HG02759 (cell line): ENCODE measurements at regions not wholly inside any gene's neighbourhood (a gene's known extent, or its start where the extent isn't known, plus 50 kb on each side); places are given as distances from the start of the nearest gene placed in this dataset.

Source experiments
- ATAC-seq: cut with Tn5 transposase; IDR thresholded peaks from one replicate; pipeline ENCODE4 v1.9.1; 2021; ENCODE audit warnings: mild to moderate bottlenecking, moderate library complexity; ENCODE audit not compliant: unreplicated experiment

GRCh38 chr5:60382716-60383115, 317.2 kb downstream of the DEPDC1B start:
- ATAC-seq, result peak; percentile 53

- no peak for ATAC-seq
These were observed 320.1 kb downstream of the DEPDC1B start for GRCh38 chr5:60379907-60380306.

DNA sequence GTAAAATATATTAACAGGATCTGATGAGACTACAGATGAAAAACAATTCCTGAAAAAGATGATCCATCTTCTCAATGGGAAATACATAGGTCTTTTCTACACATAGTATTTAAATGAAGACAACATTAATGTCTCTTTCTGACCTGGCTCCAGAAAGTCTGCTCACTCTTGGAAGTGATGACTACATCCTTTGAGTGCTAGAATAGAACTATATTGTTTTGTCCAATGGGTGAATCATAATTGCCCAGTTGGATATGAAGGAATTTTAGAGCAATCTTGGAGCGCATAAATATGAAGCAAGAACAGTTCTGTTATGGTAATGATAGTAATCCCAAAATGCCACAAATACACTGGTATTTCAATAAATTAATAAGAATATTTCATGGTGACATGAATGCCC, 322.1 kb downstream of the DEPDC1B start:
- no peak for ATAC-seq

DNA sequence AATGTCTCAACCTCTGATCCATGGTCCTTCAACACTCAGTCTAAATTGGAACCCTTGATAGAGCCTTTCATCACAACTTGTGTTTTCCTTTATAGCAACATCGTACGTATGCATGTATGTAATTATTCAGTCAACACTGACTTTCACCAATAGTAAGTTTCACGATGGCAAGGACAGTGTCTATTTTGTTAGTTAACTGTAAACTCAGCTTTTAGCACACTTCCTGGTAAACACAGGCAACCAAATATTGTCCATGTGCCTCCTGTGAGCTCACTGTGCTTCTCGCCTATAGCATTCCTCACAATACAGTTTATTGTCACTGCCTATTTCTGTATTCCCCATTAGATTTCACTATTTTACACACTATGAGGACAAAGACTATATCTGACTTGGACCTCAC, 323.1 kb downstream of the DEPDC1B start:
- ATAC-seq, result no peak

GRCh38 chr5:60374409-60374808, 325.6 kb downstream of the DEPDC1B start:
- no peak for ATAC-seq

DNA sequence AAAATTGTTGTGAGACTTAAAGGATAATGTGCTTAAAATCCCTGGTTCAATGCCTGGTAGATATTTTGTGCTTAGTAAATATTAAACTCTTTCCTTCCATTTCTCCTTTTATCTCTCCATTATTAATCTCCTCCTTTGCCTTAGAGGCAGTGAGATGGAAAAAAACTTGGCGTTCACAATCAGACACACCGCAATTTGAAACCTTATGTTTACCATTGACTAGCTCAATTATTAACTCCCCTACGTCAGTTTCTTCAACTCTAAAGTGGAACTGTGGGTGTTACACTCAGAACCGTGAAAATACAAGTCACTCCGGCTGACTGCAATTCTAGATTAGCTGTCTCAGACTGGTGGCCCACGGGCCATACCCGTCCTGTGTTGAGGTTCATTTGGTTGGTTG, 327.2 kb downstream of the DEPDC1B start:
- no peak for ATAC-seq

- ATAC-seq, result no peak
These were observed 328.9 kb downstream of the DEPDC1B start for GRCh38 chr5:60371065-60371464.

DNA sequence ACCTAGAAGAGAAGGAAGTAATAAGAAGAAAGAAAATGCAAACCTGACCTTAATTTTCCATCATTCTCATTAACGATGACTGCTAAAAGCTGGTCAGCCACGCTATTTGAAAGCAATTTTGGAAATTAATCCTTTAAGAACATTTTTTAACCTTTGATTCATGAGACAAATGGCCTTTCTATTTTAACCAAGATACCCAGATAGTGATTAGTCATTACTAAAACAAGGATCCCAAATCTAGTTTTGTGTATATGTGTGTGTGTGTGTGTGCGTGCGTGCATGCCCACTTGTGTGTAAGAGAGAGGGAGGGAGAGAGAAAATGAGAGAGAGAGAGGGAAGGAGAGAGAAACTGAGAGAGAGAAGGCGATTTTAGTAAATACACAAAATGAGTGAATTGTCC, 329.5 kb downstream of the DEPDC1B start:
- no peak for ATAC-seq

DNA sequence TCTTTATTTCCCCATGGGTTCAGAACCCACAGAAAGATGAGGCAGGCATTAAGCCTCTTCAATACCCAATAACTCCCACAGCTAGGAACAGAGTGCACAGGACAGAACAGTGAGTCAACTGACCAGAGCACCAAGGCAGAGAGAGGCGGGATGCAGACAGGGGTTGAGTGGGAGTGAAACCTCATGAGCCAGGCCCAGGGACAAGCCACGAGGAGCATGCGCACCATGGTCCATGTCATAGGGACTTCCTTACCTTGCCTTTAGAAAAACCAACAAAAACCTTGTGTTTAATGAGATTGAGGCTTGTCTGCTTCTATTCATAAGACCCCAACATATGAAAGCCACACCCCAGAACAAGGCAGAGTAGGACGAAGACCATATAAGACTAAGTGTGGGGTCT, 330.6 kb downstream of the DEPDC1B start:
- ATAC-seq, result no peak

GRCh38 chr5:60368100-60368499, 331.9 kb downstream of the DEPDC1B start:
- ATAC-seq, result no peak

- no peak for ATAC-seq
These were observed 333.5 kb downstream of the DEPDC1B start for GRCh38 chr5:60366489-60366888.

- no peak for ATAC-seq
These were observed 335.0 kb downstream of the DEPDC1B start for GRCh38 chr5:60365001-60365400.

DNA sequence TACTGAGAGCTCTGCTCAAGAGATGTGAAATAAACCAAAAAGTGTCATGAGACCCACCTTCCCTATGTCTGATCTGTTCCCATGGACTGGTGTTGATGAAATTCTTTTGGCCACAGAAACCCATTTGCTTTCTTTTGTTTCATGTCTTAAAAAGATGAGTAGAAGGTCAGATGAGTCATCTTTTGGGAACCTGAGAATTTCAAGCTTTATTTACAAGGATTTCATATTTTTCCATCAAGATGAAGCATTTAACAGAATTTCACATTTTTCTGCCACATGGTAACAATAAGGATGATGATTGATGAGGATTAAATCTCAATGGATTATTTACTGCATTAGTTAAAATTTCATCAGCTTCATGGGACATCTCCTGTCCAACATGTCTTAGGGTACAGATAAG, 337.8 kb downstream of the DEPDC1B start:
- no peak for ATAC-seq

DNA sequence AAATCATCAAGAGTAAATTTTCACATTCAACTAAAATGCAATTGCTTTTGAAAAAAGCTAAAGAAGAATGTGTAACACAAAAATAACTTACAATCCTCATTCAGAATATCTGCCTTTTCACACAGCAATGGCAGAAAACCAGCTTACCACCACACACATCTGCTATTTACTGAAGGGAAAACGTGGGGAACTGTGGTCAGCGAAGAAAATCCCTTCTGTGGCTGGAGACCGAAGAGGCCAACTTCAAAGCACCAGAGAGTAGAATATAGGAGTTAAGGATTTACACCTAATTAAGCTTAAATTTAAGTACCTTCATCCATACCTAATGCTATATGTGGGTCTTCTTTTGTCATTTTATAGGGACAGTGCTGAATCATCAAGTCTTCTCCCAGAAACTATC, 339.6 kb downstream of the DEPDC1B start:
- no peak for ATAC-seq

GRCh38 chr5:60357302-60357701, 342.7 kb downstream of the DEPDC1B start:
- ATAC-seq, result no peak

- ATAC-seq, result no peak
These were observed 343.2 kb downstream of the DEPDC1B start for GRCh38 chr5:60356745-60357144.

GRCh38 chr5:60355181-60355580, 344.8 kb downstream of the DEPDC1B start:
- ATAC-seq, result no peak

- no peak for ATAC-seq
These were observed 345.7 kb downstream of the DEPDC1B start for GRCh38 chr5:60354311-60354710.

DNA sequence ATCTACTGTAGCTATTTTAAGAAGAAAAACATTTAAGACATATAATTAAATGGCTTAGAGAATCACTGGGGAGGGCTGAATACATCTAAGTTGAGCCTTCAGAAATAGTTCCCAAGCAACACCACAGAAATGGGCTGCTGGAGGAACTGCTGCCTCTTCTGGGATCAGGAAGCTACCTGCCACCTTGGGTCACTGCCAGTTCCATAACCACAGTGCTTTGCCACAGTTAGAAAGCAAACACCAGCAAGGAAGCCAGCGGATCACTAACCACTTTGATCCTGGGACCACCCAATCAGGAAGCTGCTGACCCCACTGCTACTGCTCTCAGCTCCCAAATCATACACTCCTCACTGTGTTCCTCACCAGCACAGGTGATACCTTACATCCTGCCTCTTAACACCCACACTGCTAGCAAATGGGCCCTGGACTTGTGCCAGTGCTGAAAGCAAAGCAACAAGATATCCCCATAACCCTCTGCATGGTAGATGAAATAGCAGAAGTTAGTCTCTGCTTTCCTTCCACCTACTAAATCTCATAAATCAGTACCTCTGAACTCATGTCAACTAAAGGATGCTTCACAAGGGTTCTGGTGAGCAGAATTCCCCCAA, 346.9 kb downstream of the DEPDC1B start:
- no peak for ATAC-seq

GRCh38 chr5:60350794-60351193, 349.2 kb downstream of the DEPDC1B start:
- no peak for ATAC-seq

DNA sequence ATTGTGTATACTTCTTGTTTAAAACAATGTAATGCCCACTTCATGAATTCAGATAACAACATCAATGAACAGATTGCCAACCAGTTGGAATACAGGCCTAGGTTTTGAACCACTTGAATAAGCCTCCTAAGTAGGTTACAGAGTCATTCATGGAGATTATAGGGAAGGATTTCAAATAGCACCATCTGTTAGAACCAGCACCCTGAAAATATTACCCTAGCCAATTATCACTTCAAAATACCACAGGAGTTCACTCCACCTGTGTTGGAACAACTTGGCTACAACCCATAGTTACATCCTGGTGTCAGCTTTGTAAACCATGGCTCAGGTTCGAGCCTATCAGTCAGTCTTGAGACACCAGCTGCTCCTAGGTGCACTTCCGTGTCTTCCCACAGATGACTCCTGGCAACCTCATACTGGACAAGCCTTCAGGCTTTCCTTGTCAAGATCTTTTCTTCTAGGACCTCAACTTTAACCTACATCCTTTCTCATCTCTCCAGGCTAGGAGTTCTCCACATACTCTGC, 350.0 kb downstream of the DEPDC1B start:
- ATAC-seq, result no peak

- no peak for ATAC-seq
These were observed 353.6 kb downstream of the DEPDC1B start for GRCh38 chr5:60346393-60346792.

- no peak for ATAC-seq
These were observed 356.9 kb downstream of the DEPDC1B start for GRCh38 chr5:60343102-60343501.
